Activated T-helper 1 cell treated with anti-CD3 and anti-CD28 coated beads, Interleukin-12 subunit alpha, Interleukin-12 subunit beta, Interleukin-2, Interleukin-4 antibody, amounts not matched to agents 30 ng/mL and 10 ng/mL and 1 ng/mL, durations not matched to agents 14 hours and 24 hours and 36 hours (primary cell): ENCODE measurements at regions not wholly inside any gene's neighbourhood (a gene's known extent, or its start where the extent isn't known, plus 50 kb on each side); places are given as distances from the start of the nearest gene placed in this dataset.
A peak's percentile ranks its signal among the peaks of the same experiment; 100 is the strongest.
"Not testable (repeated sequence)": the region's sequence is repeated elsewhere in the genome, so short reads cannot be mapped to it uniquely, and the experiment has no call there.

Experiments
- DNase-seq: peaks from one replicate; pipeline ENCODE4 v3.0.0; 2021; ENCODE audit warnings: low spot score
- H3K27ac Mint-ChIP-seq: one replicate; pipeline ENCODE4 v1.8.0; 2021; ENCODE audit warnings: mild to moderate bottlenecking, mixed read lengths
- H3K27me3 Mint-ChIP-seq: one replicate; pipeline ENCODE4 v1.8.0; 2022; ENCODE audit warnings: mild to moderate bottlenecking, moderate library complexity, mixed read lengths; ENCODE audit not compliant: insufficient read depth
- H3K36me3 Mint-ChIP-seq: one replicate; pipeline ENCODE4 v1.8.0; 2021; ENCODE audit warnings: low read depth, mixed read lengths
- H3K4me1 Mint-ChIP-seq: one replicate; pipeline ENCODE4 v1.8.0; 2021; ENCODE audit warnings: low read depth, mixed read lengths
- H3K4me3 Mint-ChIP-seq: one replicate; pipeline ENCODE4 v1.8.0; 2021; ENCODE audit warnings: mild to moderate bottlenecking, moderate library complexity, mixed read lengths
- H3K9me3 Mint-ChIP-seq: one replicate; pipeline ENCODE4 v1.8.0; 2021; ENCODE audit warnings: mixed read lengths
- intact Hi-C: fragments of 100-400 bp; cut with micrococcal nuclease; formaldehyde crosslinking; loops from one replicate; pipeline ENCODE4 v1.15.1; 2024

DNA sequence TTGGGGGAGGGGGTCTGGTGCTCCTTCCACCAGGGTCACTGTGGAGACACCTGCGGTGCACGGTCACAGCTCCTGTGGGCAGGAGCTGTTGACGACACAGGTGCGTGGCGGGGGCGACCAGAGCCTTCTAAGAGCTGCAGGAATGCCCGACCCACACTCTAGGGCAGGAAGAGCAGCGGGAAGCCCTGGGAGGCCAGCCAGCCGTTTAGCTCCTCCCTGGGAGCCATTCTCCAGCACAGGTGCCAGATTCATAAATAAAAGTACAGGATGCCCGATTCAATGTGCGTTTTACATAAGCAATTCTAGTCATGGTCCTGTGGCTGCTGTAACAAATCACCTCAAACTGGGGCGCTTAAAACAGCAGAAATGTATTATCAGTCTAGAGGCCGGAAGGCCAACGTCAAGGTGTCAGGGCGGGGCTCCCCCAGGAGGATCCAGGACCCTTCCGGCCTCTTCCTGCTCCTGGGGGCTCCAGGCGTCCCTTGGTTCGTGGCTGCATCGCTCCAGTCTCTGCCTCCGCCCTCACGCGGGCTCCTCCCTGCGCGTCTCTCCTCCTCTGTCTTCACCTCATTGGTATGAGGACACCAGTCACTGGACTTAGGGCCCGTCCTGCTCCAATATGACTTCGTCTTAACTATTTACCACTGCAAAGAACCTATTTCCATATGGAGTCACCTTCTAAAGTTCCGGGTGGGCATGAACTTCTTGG lies 155.4 kb downstream of the FOXL1 start:
- Mint-ChIP-seq H3K9me3 (no peaks in the 10 kb centered on the region), H3K4me3 (no peak overlapping the region), H3K27ac (no peak overlapping the region), H3K36me3 (no peaks in the 10 kb centered on the region), H3K4me1 (no peaks in the 10 kb centered on the region), H3K27me3 (peaks cover 45% of the 10 kb centered on the region)
- intact Hi-C loops: no loop called here
- DNase-seq: no peak

GRCh38 chr16:86734543-86735460 lies 156.5 kb downstream of the FOXL1 start:
- Mint-ChIP-seq H3K4me1 (peaks cover 1% of the 10 kb centered on the region), H3K36me3 (no peaks in the 10 kb centered on the region), H3K9me3 (no peaks in the 10 kb centered on the region), H3K27ac (no peak overlapping the region), H3K4me3 (no peak overlapping the region), H3K27me3 (peaks cover 52% of the 10 kb centered on the region)
- DNase-seq: no peak
- intact Hi-C loops: no loop called here

DNA sequence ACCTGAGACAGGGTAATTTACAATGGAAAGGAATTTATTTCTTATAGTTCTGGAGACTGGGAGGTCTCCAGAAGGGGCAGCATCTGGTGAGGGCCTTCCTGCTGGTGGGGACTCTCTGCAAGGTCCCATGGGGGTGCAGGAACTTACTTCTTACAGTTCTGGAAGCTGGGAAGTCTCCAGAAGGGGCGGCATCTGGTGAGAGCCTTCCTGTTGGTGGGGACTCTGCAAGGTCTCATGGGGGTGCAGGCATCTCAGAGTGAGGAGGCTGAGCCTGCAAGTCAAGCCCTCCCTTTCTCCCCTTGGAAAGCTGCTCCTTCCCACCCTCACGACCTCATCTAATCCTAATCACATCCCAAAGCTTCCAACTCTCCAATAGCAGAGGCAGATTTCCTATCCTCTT lies 157.4 kb downstream of the FOXL1 start:
- no peak for DNase-seq
- Mint-ChIP-seq H3K27ac (no peak overlapping the region), H3K4me1 (peaks cover 11% of the 10 kb centered on the region), H3K4me3 (no peak overlapping the region), H3K27me3 (peaks cover 51% of the 10 kb centered on the region), H3K36me3 (no peaks in the 10 kb centered on the region), H3K9me3 (no peaks in the 10 kb centered on the region)
- intact Hi-C loops: no loop called here

DNA sequence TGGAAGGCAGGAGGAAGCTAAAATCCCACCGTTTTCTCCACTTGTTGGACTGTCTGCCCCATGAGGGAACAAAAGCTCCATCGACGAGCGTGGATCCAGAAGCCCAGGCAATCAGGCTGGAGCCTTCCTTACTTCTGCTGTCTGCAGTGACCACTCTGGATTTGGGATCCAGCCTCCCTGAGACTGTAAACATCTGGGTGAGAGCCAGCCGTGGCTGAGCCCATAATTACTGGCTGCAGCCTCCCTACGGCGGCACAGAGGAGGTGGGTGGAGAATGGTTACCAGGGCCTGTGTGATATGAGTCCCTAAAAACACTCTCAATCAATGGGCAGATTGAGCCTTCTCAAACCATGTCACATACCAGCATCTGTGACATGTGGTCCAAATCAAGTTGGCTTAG lies 158.2 kb downstream of the FOXL1 start:
- H3K4me3 Mint-ChIP-seq: no peak overlapping the region
- H3K27me3 Mint-ChIP-seq: peaks cover 50% of the 10 kb centered on the region
- no peaks in the 10 kb centered on the region for H3K36me3 Mint-ChIP-seq
- no peak overlapping the region for H3K27ac Mint-ChIP-seq
- H3K4me1 Mint-ChIP-seq: peaks cover 18% of the 10 kb centered on the region
- H3K9me3 Mint-ChIP-seq: no peaks in the 10 kb centered on the region
- intact Hi-C loops: no loop called here
- no peak for DNase-seq

GRCh38 chr16:86737083-86737482 lies 158.7 kb downstream of the FOXL1 start:
- H3K27me3 Mint-ChIP-seq: peaks cover 49% of the 10 kb centered on the region

GRCh38 chr16:86738322-86738721 lies 160.0 kb downstream of the FOXL1 start:
- DNase-seq, H3K4me3 Mint-ChIP-seq, H3K9me3 Mint-ChIP-seq, H3K36me3 Mint-ChIP-seq, intact Hi-C loops, H3K27ac Mint-ChIP-seq: not testable (repeated sequence)
- H3K4me1 Mint-ChIP-seq: peaks cover 23% of the 10 kb centered on the region
- peaks cover 43% of the 10 kb centered on the region for H3K27me3 Mint-ChIP-seq

More at GRCh38 chr16:86737083-86737482, 158.7 kb downstream of the FOXL1 start:
- no peak overlapping the region for H3K27ac Mint-ChIP-seq
- no peaks in the 10 kb centered on the region for H3K9me3 Mint-ChIP-seq
- peaks cover 23% of the 10 kb centered on the region for H3K4me1 Mint-ChIP-seq
- no peaks in the 10 kb centered on the region for H3K36me3 Mint-ChIP-seq
- no peak overlapping the region for H3K4me3 Mint-ChIP-seq
- DNase-seq: no peak
- intact Hi-C loops: no loop called here

GRCh38 chr16:86739178-86739577 lies 160.8 kb downstream of the FOXL1 start:
- no peaks in the 10 kb centered on the region for H3K9me3 Mint-ChIP-seq
- DNase-seq: no peak
- intact Hi-C loops: no loop called here
- H3K4me3 Mint-ChIP-seq: no peak overlapping the region
- peaks cover 23% of the 10 kb centered on the region for H3K4me1 Mint-ChIP-seq
- H3K27me3 Mint-ChIP-seq: peaks cover 40% of the 10 kb centered on the region
- no peak overlapping the region for H3K27ac Mint-ChIP-seq
- no peaks in the 10 kb centered on the region for H3K36me3 Mint-ChIP-seq

- DNase-seq: no peak
- Mint-ChIP-seq H3K9me3 (no peaks in the 10 kb centered on the region), H3K4me3 (peak overlapping the region; percentile 72), H3K27me3 (peaks cover 38% of the 10 kb centered on the region), H3K36me3 (no peaks in the 10 kb centered on the region), H3K27ac (peak overlapping the region; percentile 1), H3K4me1 (peaks cover 23% of the 10 kb centered on the region)
- intact Hi-C loops: no loop called here
Measured at GRCh38 chr16:86739808-86740207, 161.5 kb downstream of the FOXL1 start.

- DNase-seq: no peak
- peaks cover 36% of the 10 kb centered on the region for H3K27me3 Mint-ChIP-seq
- peak overlapping the region; percentile 72 for H3K4me3 Mint-ChIP-seq
- no peaks in the 10 kb centered on the region for H3K36me3 Mint-ChIP-seq
- peaks cover 23% of the 10 kb centered on the region for H3K4me1 Mint-ChIP-seq
- intact Hi-C loops: no loop called here
- H3K27ac Mint-ChIP-seq: peak overlapping the region; percentile 1
- no peaks in the 10 kb centered on the region for H3K9me3 Mint-ChIP-seq
Measured at GRCh38 chr16:86740298-86740697, 161.9 kb downstream of the FOXL1 start.

DNA sequence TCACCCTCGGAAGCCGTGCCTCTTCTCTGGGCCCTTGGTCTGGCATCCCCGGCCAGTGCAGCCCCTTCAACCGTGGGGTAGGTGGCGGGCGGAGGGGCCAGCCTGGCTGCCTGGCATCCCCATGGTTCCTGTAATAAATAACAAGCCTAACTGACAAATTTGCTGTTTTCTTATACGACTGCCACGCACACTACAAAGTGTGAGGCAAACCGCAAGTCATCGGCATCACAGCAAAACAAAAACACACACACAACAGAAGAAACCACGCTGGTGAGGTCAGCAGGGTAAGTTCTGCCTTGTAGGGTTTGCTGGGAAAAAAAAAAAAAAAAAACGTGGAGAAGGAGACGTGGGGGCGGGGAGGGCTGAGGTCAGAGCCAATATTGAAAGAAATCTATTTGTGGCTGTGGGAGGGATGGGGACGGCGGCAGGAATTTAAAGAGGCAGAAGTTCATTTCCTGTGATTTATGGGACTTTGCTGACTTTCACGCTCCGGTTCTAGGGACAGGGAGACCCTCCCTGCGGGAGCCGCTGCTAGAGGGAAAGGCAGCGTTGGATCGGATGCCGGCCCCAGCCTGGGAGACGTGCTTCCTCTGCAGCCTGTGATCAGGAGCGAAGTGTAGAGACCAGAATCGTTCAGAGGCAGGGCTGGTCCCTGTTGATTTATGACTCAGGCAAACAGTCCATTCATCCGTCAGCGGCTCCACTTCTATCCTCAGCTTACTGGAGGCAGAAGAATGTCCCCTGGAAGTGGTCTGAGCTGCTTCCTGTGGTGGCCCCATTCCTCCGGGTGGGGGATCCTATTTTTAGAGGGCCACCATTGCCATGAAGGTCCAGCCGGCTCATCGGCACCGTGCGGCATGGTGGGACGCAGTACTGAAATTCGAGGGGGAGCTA lies 162.8 kb downstream of the FOXL1 start:
- intact Hi-C loops: no loop called here
- peak overlapping the region; percentile 79 for H3K4me3 Mint-ChIP-seq
- peak overlapping the region; percentile 69 for H3K27ac Mint-ChIP-seq
- no peaks in the 10 kb centered on the region for H3K36me3 Mint-ChIP-seq
- peaks cover 23% of the 10 kb centered on the region for H3K4me1 Mint-ChIP-seq
- peaks cover 32% of the 10 kb centered on the region for H3K27me3 Mint-ChIP-seq
- peak; percentile 5 for DNase-seq
- no peaks in the 10 kb centered on the region for H3K9me3 Mint-ChIP-seq

DNA sequence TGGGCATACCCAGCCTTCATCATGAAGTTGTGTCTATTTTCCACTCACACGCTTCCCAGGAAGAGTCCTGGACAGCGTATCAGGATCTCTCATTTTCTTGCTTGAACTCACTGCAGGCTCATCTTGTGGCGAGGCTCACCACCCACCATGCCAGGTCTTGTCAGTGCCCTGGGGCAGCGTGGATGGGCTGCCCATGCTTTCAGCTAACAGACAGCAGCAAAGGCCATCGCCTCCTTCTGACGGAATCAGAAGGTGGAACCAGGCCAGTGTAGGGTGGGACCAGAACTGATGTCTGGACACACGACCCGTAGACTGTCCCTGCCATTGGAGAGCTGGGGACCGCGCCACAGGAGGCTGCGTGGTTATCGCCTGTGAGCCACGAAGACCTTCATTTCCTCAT lies 169.4 kb downstream of the FOXL1 start:
- Mint-ChIP-seq H3K36me3 (no peaks in the 10 kb centered on the region), H3K4me3 (no peak overlapping the region)
- intact Hi-C loops: loop anchor here (5.0 kb wide), 1 partner anchor 145 kb away; no protein-coding TSS in a partner anchor

GRCh38 chr16:86748652-86749051 lies 170.3 kb downstream of the FOXL1 start:
- Mint-ChIP-seq H3K9me3 (no peaks in the 10 kb centered on the region), H3K4me3 (no peak overlapping the region), H3K4me1 (no peaks in the 10 kb centered on the region), H3K27me3 (peaks cover 8% of the 10 kb centered on the region), H3K36me3 (no peaks in the 10 kb centered on the region), H3K27ac (no peak overlapping the region)
- no peak for DNase-seq
- intact Hi-C loops: loop anchor here (5.0 kb wide), 1 partner anchor 146 kb away; no protein-coding TSS in a partner anchor

More for the DNA sequence above, 169.4 kb downstream of the FOXL1 start:
- no peak for DNase-seq
- no peak overlapping the region for H3K27ac Mint-ChIP-seq
- no peaks in the 10 kb centered on the region for H3K4me1 Mint-ChIP-seq
- H3K9me3 Mint-ChIP-seq: no peaks in the 10 kb centered on the region
- peaks cover 5% of the 10 kb centered on the region for H3K27me3 Mint-ChIP-seq
